GM06990 (cell line): ENCODE measurements at regions not wholly inside any gene's neighbourhood (a gene's known extent, or its start where the extent isn't known, plus 50 kb on each side); places are given as distances from the start of the nearest gene placed in this dataset.

Experiments
- DNase-seq: peaks from one replicate; pipeline ENCODE4 v3.0.0-alpha.2; 2011; ENCODE audit not compliant: insufficient read length; ENCODE audit errors: extremely low read depth
- H3K27me3 ChIP-seq: replicated peaks from 2 replicates; pipeline ENCODE4 v1.6.0; 2011; ENCODE audit warnings: low read length; ENCODE audit not compliant: control insufficient read depth, insufficient read depth
- H3K36me3 ChIP-seq: 2 replicates; pipeline ENCODE4 v1.5.1; 2011; ENCODE audit warnings: low read length; ENCODE audit not compliant: control insufficient read depth, insufficient read depth
- H3K4me3 ChIP-seq: replicated peaks from 2 replicates; pipeline ENCODE4 v1.5.1; 2011; ENCODE audit warnings: low read depth, mild to moderate bottlenecking, control low read depth, low read length
- TF ChIP-seq, protein P1 (sequence below): IDR thresholded peaks from 2 replicates; pipeline ENCODE4 v1.5.1; 2011; ENCODE audit warnings: low read length, control low read depth, mild to moderate bottlenecking, inconsistent platforms; ENCODE audit not compliant: insufficient read depth, poor library complexity, severe bottlenecking

DNA sequence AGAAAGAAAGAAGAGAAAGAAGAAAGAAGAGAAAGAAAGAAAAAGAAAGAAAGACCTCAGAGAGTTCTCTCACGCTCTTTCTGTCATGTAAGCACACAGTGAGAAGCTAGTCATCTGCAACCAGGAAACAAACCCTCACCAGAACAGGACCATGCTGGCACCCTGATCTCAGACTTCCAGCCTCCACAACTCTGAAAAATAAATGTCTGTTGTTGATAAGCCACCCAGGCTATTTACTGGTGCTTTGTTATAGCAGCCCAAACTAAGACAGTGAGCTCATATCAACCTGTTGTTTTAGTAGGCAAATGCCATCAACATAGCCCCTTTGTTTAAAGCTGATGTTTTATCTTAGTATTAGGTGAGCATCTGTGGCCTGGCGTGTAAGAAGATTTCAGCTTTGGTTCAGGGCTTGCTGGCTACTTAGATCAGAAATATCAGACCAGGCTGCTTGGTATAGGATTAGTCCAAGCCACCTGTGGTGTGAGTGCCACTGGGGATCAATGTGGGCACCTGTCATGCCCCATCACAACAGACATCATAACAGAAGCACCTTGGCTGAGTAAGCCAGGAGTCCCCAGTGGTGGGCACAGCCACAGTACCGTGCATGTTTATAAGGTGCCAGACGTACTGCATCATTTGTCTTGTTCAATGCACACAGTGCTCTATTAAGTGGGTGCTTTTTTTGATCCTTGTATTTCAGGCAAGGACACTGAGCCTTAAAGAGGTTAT lies 94.4 kb downstream of the LBH start:
- no peaks in the 10 kb centered on the region for H3K27me3 ChIP-seq
- H3K4me3 ChIP-seq = no peak overlapping the region
- H3K36me3 ChIP-seq = no peaks in the 10 kb centered on the region
- TF ChIP-seq, protein P1, sequence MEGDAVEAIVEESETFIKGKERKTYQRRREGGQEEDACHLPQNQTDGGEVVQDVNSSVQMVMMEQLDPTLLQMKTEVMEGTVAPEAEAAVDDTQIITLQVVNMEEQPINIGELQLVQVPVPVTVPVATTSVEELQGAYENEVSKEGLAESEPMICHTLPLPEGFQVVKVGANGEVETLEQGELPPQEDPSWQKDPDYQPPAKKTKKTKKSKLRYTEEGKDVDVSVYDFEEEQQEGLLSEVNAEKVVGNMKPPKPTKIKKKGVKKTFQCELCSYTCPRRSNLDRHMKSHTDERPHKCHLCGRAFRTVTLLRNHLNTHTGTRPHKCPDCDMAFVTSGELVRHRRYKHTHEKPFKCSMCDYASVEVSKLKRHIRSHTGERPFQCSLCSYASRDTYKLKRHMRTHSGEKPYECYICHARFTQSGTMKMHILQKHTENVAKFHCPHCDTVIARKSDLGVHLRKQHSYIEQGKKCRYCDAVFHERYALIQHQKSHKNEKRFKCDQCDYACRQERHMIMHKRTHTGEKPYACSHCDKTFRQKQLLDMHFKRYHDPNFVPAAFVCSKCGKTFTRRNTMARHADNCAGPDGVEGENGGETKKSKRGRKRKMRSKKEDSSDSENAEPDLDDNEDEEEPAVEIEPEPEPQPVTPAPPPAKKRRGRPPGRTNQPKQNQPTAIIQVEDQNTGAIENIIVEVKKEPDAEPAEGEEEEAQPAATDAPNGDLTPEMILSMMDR = no peak
- DNase-seq = no peak

DNA sequence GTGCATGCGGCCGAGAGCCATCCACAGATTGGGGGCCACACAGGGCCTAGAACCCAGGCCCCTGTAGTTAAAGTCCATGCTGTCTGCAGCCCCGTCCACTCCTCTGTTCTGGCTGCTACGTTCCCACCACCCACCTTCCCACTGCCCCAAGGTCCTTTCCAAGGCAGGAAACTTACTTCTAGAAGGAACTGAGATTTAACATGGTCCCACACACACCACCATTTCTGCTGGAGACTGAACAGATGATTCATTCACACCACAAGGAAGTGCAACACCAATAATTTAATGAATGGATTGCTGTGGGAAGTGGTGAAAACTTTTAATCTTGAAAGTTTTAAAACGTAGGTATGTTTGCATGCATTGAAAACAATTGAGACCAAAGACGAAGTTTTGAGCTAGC lies 95.2 kb downstream of the LBH start:
- TF ChIP-seq, protein P1 = no peak
- no peaks in the 10 kb centered on the region for H3K27me3 ChIP-seq
- no peaks in the 10 kb centered on the region for H3K36me3 ChIP-seq
- H3K4me3 ChIP-seq = no peak overlapping the region
- no peak for DNase-seq

DNA sequence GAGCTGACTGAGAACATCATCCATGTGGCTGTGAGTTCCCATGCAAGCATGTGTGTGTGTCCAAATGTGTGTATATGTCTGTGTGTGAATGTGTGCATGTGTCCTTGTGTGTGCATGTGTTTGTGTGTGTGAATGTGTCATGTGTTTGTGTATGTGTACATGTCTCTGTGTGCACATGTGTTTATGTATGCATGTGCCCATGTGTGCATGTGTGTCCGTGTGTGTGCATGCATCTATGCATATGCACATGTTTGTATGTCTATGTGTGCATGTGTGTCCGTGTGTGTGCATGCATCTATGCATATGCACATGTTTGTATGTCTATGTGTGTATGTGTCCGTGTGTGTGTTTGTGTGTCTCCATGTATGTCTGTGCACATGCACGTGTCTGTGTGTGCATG lies 99.7 kb downstream of the LBH start:
- Histone ChIP-seq H3K36me3 (no peaks in the 10 kb centered on the region), H3K4me3 (no peak overlapping the region), H3K27me3 (no peaks in the 10 kb centered on the region)
- no peak for DNase-seq
- TF ChIP-seq, protein P1 = no peak

DNA sequence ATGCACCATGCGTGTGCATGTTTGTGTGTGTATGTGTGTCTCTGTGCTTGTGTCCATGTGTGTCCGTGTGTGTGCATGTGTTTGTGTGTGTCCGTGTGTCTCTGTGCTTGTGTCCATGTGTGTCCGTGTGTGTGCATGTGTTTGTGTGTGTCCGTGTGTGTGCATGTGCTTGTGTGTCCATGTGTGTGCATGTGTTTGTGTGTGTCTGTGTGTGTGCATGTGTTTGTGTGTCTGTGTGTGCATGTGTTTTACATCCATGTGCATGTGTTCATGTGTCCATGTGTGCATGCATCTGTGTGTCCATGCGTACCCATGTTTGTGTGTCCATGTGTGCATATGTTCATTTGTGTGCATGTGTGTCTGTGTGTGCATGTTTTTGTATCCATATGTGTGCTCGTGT lies 100.5 kb downstream of the LBH start:
- Histone ChIP-seq H3K27me3 (no peaks in the 10 kb centered on the region), H3K36me3 (no peaks in the 10 kb centered on the region), H3K4me3 (no peak overlapping the region)
- no peak for DNase-seq
- TF ChIP-seq, protein P1 = no peak

DNA sequence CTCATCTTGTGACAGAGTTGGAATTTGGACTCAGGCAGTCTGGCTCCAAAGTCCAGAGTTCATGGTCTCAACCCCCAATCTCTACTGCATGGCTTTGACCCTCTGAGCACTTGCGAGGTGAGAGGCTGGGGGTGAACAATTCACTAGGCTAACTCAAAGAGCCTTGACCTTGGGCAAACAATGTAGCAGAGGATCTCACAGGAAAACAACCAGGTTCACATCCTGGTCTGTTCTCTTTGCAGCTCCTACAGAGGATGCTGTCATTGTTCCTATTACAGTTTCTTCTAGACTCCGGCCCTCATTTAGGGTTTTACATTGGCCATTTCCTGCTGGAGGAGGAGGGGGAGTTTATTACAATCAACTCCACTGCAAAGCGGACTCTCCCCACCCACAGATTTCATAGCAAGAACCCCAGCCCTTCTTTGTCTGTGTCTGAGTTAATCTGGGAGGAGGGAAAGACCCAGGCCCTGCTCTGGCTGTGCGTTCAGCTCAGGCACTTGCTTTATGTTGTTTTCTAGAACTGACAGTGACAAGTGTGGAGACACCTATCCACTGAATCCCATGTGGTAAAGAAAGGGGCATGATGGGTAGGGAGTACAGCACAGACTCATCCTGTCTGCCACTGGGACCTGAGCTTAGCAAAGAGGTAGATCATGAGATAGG lies 101.6 kb downstream of the LBH start:
- TF ChIP-seq, protein P1 = no peak
- Histone ChIP-seq H3K27me3 (no peaks in the 10 kb centered on the region), H3K4me3 (no peak overlapping the region), H3K36me3 (no peaks in the 10 kb centered on the region)
- peak; percentile 31 for DNase-seq
